HCT116 (cell line): ENCODE measurements at regions not wholly inside any gene's neighbourhood (a gene's known extent, or its start where the extent isn't known, plus 50 kb on each side); places are given as distances from the start of the nearest gene placed in this dataset.

ENCODE experiments used
- ATAC-seq: fragments of 200-7000 bp; cut with Tn5 transposase; 2 replicates; pipeline ENCODE4 v1.9.1; 2020; ENCODE audit warnings: mild to moderate bottlenecking, moderate library complexity
- BruUV-seq: library from RNA; stranded (reverse); fragments of 400-500 nt; replicated peaks from 2 replicates; lab custom pipeline; 2021; lab: Mats Ljungman, UMichigan
- CTCF ChIA-PET: fragments of 300-600 bp; sonication (Branson Sonifier 250); formaldehyde crosslinking; loops from one replicate; lab custom pipeline; 2021; ENCODE audit warnings: antibody characterized with exemption; lab: Charles Lee
- POLR2A ChIA-PET: fragments of 300-600, 350-600 bp; sonication (Branson Sonifier 250); formaldehyde crosslinking; loops from one replicate; lab custom pipeline; 2021; ENCODE audit warnings: antibody characterized with exemption; lab: Charles Lee
- RAD21 ChIA-PET, 2 experiments: fragments of 300-600 bp; sonication (Branson Sonifier 250); formaldehyde crosslinking; loops; one replicate each; lab custom pipeline; 2023; ENCODE audit warnings: low total read pairs in 2 of 2; ENCODE audit not compliant: uncharacterized antibody in 2 of 2, unreplicated experiment in 2 of 2, low non-redundant PET in 1 of 2; lab: Charles Lee
- DNase-seq: peaks from one replicate; pipeline ENCODE4 v3.0.0-alpha.2; 2010; ENCODE audit warnings: low read depth, low spot score
- H2AFZ ChIP-seq: fragments of 200-600 bp; shearing (Covaris generic), sonication (generic); 2 replicates; pipeline ENCODE4 v1.6.1; 2017; ENCODE audit warnings: low read depth, mixed run types, mixed read lengths, antibody characterized with exemption, low read length; ENCODE audit not compliant: poor library complexity, severe bottlenecking
- H3K27ac ChIP-seq: 2 replicates; pipeline ENCODE4 v1.5.1; 2012; ENCODE audit warnings: low read depth, low read length
- H3K27me3 ChIP-seq: fragments of 200-600 bp; sonication (generic); 2 replicates; pipeline ENCODE4 v1.6.1; 2016; ENCODE audit warnings: mixed run types, low read length, mixed read lengths; ENCODE audit not compliant: insufficient read depth
- H3K36me3 ChIP-seq, 2 experiments: fragments of 200-500 bp in 1 of 2; fragments of 200-600 bp in 1 of 2; sonication (Bioruptor generic) in 1 of 2; sonication (generic) in 1 of 2; 2 replicates each; pipeline versions ENCODE4 v1.5.1 to v1.6.1; 2014 to 2016; ENCODE audit warnings: low read length in 2 of 2, inconsistent platforms in 1 of 2, mixed read lengths in 1 of 2, mixed run types in 1 of 2; ENCODE audit not compliant: insufficient read depth in 2 of 2, control insufficient read depth in 1 of 2
- H3K4me1 ChIP-seq, 2 experiments: fragments of 200-600 bp in 1 of 2; sonication (generic) in 1 of 2; 2 replicates each; pipeline versions ENCODE4 v1.5.1 to v1.6.1; 2012 to 2017; ENCODE audit warnings: low read length in 2 of 2, inconsistent platforms in 1 of 2, mild to moderate bottlenecking in 1 of 2, mixed read lengths in 1 of 2, mixed run types in 1 of 2, moderate library complexity in 1 of 2; ENCODE audit not compliant: insufficient read depth in 2 of 2, control insufficient read depth in 1 of 2
- H3K4me2 ChIP-seq: fragments of 200-600 bp; sonication (generic); 2 replicates; pipeline ENCODE4 v1.6.1; 2017; ENCODE audit warnings: mixed run types, low read length, mixed read lengths
- H3K4me3 ChIP-seq, 2 experiments: fragments of 200-600 bp in 1 of 2; sonication (generic) in 1 of 2; replicated peaks in 1 of 2; 2 replicates each; pipeline ENCODE4 v1.5.1; 2011 to 2016; ENCODE audit warnings: low read length in 2 of 2, control low read depth in 1 of 2, low read depth in 1 of 2, mild to moderate bottlenecking in 1 of 2, mixed read lengths in 1 of 2, mixed run types in 1 of 2
- H3K79me2 ChIP-seq: fragments of 200-600 bp; sonication (generic); 2 replicates; pipeline ENCODE4 v1.6.1; 2017; ENCODE audit warnings: mild to moderate bottlenecking, mixed run types, low read length, moderate library complexity, mixed read lengths; ENCODE audit not compliant: insufficient read depth
- H3K9ac ChIP-seq: fragments of 200-600 bp; sonication (generic); 2 replicates; pipeline ENCODE4 v1.6.1; 2016; ENCODE audit warnings: low read length, mixed read lengths
- H3K9me2 ChIP-seq: fragments of 200-600 bp; sonication (generic), shearing (Covaris generic); 2 replicates; pipeline ENCODE4 v1.6.1; 2017; ENCODE audit warnings: mixed run types, mild to moderate bottlenecking, moderate library complexity; ENCODE audit not compliant: insufficient read depth
- H3K9me3 ChIP-seq, 2 experiments: fragments of 200-500 bp in 1 of 2; fragments of 200-600 bp in 1 of 2; sonication (Bioruptor generic) in 1 of 2; sonication (generic) in 1 of 2; 2 replicates each; pipeline ENCODE4 v1.6.1; 2014 to 2017; ENCODE audit warnings: low read length in 2 of 2, mixed read lengths in 2 of 2, inconsistent platforms in 1 of 2, low read depth in 1 of 2, mild to moderate bottlenecking in 1 of 2, mixed run types in 1 of 2, moderate library complexity in 1 of 2; ENCODE audit not compliant: control insufficient read depth in 1 of 2, insufficient read depth in 1 of 2
- H4K20me1 ChIP-seq: fragments of 200-600 bp; sonication (generic), shearing (Covaris generic); 2 replicates; pipeline ENCODE4 v1.6.1; 2017; ENCODE audit warnings: mixed run types, mild to moderate bottlenecking, moderate library complexity; ENCODE audit not compliant: insufficient read depth
- CBX3 ChIP-seq: IDR thresholded peaks from 2 replicates; pipeline ENCODE4 v1.6.1; 2012; ENCODE audit warnings: low read depth
- CEBPB ChIP-seq: IDR thresholded peaks from 2 replicates; pipeline ENCODE4 v1.6.1; 2012; ENCODE audit warnings: low read depth
- EGR1 ChIP-seq: IDR thresholded peaks from 2 replicates; pipeline ENCODE4 v1.6.1; 2012; ENCODE audit warnings: low read depth
- ELF1 ChIP-seq: IDR thresholded peaks from 2 replicates; pipeline ENCODE4 v1.6.1; 2012; ENCODE audit warnings: low read depth, borderline replicate concordance
- FOSL1 ChIP-seq: IDR thresholded peaks from 2 replicates; pipeline ENCODE4 v1.6.1; 2012; ENCODE audit warnings: low read depth
- POLR2A ChIP-seq: IDR thresholded peaks from 2 replicates; pipeline ENCODE4 v1.7.0; 2011; ENCODE audit warnings: borderline replicate concordance; ENCODE audit not compliant: insufficient read depth, insufficient read length; ENCODE audit errors: extremely low read depth
- RAD21 ChIP-seq: IDR thresholded peaks from 2 replicates; pipeline ENCODE4 v1.6.1; 2012; ENCODE audit warnings: low read depth, mild to moderate bottlenecking
- SIN3A ChIP-seq: IDR thresholded peaks from 2 replicates; pipeline ENCODE4 v1.6.1; 2012; ENCODE audit warnings: low read depth
- SRF ChIP-seq: IDR thresholded peaks from 2 replicates; pipeline ENCODE4 v1.6.1; 2012; ENCODE audit warnings: low read depth
- TCF7L2 ChIP-seq: IDR thresholded peaks from 2 replicates; pipeline ENCODE4 v1.7.0; 2011; ENCODE audit warnings: borderline replicate concordance, inconsistent platforms; ENCODE audit not compliant: insufficient read depth, insufficient read length; ENCODE audit errors: extremely low read depth
- YY1 ChIP-seq: IDR thresholded peaks from 2 replicates; pipeline ENCODE4 v1.6.1; 2011; ENCODE audit warnings: low read length, low read depth, moderate library complexity, mild to moderate bottlenecking; ENCODE audit not compliant: insufficient replicate concordance; ENCODE audit errors: extremely low read depth
- ZFX ChIP-seq: fragments of 450-650 bp; IDR thresholded peaks from 2 replicates; pipeline ENCODE4 v1.6.1; 2017
- ZNF274 ChIP-seq: fragments of 200-500 bp; sonication (Bioruptor generic); IDR thresholded peaks from 2 replicates; pipeline ENCODE4 v1.6.1; 2014; ENCODE audit warnings: mild to moderate bottlenecking, low read depth, low read length, inconsistent platforms
- intact Hi-C: fragments of 100-400 bp; cut with micrococcal nuclease; formaldehyde crosslinking; loops from 2 replicates; pipeline ENCODE4 v1.10.0; 2022
- TF ChIP-seq, protein P1 (sequence below): IDR thresholded peaks from 2 replicates; pipeline ENCODE4 v1.6.1; 2012
- TF ChIP-seq, protein P2 (sequence below): IDR thresholded peaks from 2 replicates; pipeline ENCODE4 v1.6.1; 2011; ENCODE audit warnings: mild to moderate bottlenecking, low read length, moderate library complexity; ENCODE audit not compliant: insufficient replicate concordance; ENCODE audit errors: extremely low read depth
- TF ChIP-seq, protein P3 (sequence below), 3 experiments: fragments of 200-600 bp in 1 of 3; sonication (generic) in 1 of 3; IDR thresholded peaks in 2 of 3; conservative IDR thresholded peaks in 1 of 3; 2 replicates each; pipeline ENCODE4 v1.5.1; 2012 to 2017; ENCODE audit warnings: low read depth in 2 of 3, low read length in 2 of 3, antibody characterized with exemption in 1 of 3, borderline replicate concordance in 1 of 3, control low read depth in 1 of 3, mild to moderate bottlenecking in 1 of 3, mixed read lengths in 1 of 3, mixed run types in 1 of 3, moderate library complexity in 1 of 3; ENCODE audit not compliant: insufficient read depth in 1 of 3
- TF ChIP-seq, protein P4 (sequence below): IDR thresholded peaks from 2 replicates; pipeline ENCODE4 v1.6.1; 2012; ENCODE audit warnings: low read depth
- TF ChIP-seq, protein P5 (sequence below): IDR thresholded peaks from 2 replicates; pipeline ENCODE4 v1.6.1; 2012

DNA sequence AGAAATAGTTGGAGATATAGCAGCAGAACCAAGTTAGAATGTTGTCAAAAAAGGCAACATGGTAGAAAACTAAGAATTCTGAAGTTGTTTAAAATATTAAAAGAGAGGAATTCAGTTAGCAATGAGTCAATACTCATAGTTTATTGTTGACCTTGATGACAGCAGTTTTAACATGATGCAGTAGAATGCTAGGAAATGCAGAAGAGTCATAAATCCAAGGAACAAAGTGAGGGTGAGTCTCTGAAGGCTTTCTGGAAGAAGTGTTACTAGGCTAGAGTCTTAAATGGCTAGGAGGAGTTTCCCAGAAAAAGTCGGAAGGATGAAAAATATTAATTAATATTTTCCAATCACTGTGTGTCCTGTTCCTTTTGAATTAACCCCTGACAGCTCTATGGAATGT lies 807.3 kb downstream of the TSN start:
- no peak overlapping the region for H2AFZ ChIP-seq
- no TSS peak for BruUV-seq
- H3K27me3 ChIP-seq, result no peaks in the 10 kb centered on the region
- H3K79me2 ChIP-seq, result no peaks in the 10 kb centered on the region
- RAD21 ChIA-PET, result no interaction called here
- H3K27ac ChIP-seq, result no peak overlapping the region
- DNase-seq (no peak), ATAC-seq (no peak)
- no peaks in the 10 kb centered on the region for H3K9me2 ChIP-seq
- no peak overlapping the region for H3K9ac ChIP-seq
- H3K4me3 ChIP-seq, result no peak overlapping the region
- H3K36me3 ChIP-seq, result no peaks in the 10 kb centered on the region
- H3K4me1 ChIP-seq, result no peaks in the 10 kb centered on the region
- peaks cover 0 to 9% of the 10 kb centered on the region in 2 experiments; a peak in 3 of 4 replicates for H3K9me3 ChIP-seq
- POLR2A ChIA-PET, result no interaction called here
- intact Hi-C loops, result no loop called here
- H4K20me1 ChIP-seq, result no peaks in the 10 kb centered on the region
- CTCF ChIA-PET, result no interaction called here
- no peak overlapping the region for H3K4me2 ChIP-seq
- TF ChIP-seq, protein P1, sequence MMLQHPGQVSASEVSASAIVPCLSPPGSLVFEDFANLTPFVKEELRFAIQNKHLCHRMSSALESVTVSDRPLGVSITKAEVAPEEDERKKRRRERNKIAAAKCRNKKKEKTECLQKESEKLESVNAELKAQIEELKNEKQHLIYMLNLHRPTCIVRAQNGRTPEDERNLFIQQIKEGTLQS, result no peak
- TF ChIP-seq EGR1 (no peak), YY1 (no peak), POLR2A (no peak), SRF (no peak), CEBPB (no peak), RAD21 (no peak), ELF1 (no peak), CBX3 (no peak), ZFX (no peak), ZNF274 (no peak), SIN3A (no peak), TCF7L2 (no peak), FOSL1 (no peak)
- TF ChIP-seq, protein P2, sequence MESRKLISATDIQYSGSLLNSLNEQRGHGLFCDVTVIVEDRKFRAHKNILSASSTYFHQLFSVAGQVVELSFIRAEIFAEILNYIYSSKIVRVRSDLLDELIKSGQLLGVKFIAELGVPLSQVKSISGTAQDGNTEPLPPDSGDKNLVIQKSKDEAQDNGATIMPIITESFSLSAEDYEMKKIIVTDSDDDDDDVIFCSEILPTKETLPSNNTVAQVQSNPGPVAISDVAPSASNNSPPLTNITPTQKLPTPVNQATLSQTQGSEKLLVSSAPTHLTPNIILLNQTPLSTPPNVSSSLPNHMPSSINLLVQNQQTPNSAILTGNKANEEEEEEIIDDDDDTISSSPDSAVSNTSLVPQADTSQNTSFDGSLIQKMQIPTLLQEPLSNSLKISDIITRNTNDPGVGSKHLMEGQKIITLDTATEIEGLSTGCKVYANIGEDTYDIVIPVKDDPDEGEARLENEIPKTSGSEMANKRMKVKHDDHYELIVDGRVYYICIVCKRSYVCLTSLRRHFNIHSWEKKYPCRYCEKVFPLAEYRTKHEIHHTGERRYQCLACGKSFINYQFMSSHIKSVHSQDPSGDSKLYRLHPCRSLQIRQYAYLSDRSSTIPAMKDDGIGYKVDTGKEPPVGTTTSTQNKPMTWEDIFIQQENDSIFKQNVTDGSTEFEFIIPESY, result no peak
- TF ChIP-seq, protein P3, sequence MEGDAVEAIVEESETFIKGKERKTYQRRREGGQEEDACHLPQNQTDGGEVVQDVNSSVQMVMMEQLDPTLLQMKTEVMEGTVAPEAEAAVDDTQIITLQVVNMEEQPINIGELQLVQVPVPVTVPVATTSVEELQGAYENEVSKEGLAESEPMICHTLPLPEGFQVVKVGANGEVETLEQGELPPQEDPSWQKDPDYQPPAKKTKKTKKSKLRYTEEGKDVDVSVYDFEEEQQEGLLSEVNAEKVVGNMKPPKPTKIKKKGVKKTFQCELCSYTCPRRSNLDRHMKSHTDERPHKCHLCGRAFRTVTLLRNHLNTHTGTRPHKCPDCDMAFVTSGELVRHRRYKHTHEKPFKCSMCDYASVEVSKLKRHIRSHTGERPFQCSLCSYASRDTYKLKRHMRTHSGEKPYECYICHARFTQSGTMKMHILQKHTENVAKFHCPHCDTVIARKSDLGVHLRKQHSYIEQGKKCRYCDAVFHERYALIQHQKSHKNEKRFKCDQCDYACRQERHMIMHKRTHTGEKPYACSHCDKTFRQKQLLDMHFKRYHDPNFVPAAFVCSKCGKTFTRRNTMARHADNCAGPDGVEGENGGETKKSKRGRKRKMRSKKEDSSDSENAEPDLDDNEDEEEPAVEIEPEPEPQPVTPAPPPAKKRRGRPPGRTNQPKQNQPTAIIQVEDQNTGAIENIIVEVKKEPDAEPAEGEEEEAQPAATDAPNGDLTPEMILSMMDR (IDR thresholded peaks at IDR 0.05 in 2 of 3, conservative IDR thresholded peaks at IDR 0.05 in 1 of 3; ENCODE audit: borderline replicate concordance in 1 of 3, insufficient read depth in 1 of 3, low read depth in 2 of 3, low read length in 2 of 3), result no peak
- TF ChIP-seq, protein P4, sequence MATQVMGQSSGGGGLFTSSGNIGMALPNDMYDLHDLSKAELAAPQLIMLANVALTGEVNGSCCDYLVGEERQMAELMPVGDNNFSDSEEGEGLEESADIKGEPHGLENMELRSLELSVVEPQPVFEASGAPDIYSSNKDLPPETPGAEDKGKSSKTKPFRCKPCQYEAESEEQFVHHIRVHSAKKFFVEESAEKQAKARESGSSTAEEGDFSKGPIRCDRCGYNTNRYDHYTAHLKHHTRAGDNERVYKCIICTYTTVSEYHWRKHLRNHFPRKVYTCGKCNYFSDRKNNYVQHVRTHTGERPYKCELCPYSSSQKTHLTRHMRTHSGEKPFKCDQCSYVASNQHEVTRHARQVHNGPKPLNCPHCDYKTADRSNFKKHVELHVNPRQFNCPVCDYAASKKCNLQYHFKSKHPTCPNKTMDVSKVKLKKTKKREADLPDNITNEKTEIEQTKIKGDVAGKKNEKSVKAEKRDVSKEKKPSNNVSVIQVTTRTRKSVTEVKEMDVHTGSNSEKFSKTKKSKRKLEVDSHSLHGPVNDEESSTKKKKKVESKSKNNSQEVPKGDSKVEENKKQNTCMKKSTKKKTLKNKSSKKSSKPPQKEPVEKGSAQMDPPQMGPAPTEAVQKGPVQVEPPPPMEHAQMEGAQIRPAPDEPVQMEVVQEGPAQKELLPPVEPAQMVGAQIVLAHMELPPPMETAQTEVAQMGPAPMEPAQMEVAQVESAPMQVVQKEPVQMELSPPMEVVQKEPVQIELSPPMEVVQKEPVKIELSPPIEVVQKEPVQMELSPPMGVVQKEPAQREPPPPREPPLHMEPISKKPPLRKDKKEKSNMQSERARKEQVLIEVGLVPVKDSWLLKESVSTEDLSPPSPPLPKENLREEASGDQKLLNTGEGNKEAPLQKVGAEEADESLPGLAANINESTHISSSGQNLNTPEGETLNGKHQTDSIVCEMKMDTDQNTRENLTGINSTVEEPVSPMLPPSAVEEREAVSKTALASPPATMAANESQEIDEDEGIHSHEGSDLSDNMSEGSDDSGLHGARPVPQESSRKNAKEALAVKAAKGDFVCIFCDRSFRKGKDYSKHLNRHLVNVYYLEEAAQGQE, result no peak
- TF ChIP-seq, protein P5, sequence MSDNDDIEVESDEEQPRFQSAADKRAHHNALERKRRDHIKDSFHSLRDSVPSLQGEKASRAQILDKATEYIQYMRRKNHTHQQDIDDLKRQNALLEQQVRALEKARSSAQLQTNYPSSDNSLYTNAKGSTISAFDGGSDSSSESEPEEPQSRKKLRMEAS, result no peak
